ENCODE measurements at regions not wholly inside any gene's neighbourhood (a gene's known extent, or its start where the extent isn't known, plus 50 kb on each side); places are given as distances from the start of the nearest gene placed in this dataset.

DNA sequence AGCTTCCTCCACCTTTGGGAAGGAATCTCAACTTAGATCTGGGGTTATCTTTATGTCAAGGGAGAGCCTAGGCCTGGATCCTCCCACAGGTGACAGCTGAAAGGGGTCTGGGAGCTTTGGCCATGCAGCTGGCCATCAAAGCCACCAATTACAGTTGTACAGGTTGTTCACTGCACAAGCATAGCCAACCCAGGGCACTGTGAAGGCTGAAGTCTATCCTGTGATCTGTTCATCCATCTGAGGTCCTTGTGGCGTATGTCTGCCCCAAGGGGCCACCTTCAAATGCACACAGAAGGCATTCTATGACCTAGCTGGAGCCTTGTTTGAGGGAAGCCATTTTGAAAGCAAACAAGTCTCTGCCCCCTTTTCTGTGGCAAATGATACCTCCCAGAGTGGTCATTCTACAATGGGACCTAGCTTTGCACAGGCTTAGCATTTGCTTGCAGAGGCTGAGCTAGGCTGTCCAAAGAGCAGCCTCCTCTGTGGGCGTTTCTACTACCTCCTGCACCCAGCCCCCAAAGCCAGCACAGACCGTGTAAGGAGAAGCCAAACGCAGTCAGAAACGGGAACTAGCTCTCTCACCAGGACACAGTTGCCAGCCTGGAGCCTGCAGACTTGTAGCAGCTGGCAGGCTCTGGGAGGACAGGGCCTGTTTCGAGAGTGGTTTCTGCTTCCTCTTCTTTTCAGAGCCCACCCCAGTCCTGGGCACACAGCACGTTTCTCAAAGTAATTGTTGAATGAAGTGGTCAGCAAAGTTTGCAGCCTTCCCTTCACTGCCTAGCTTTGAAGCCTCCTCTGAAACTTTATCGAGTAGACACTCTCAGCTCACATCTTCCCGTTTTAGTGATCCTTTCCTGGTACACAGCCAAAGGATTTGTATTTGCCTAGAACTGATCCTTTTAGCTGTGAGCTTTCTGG is 157.3 kb upstream of the SMAD3 start:
- TF ChIP-seq, protein P1, sequence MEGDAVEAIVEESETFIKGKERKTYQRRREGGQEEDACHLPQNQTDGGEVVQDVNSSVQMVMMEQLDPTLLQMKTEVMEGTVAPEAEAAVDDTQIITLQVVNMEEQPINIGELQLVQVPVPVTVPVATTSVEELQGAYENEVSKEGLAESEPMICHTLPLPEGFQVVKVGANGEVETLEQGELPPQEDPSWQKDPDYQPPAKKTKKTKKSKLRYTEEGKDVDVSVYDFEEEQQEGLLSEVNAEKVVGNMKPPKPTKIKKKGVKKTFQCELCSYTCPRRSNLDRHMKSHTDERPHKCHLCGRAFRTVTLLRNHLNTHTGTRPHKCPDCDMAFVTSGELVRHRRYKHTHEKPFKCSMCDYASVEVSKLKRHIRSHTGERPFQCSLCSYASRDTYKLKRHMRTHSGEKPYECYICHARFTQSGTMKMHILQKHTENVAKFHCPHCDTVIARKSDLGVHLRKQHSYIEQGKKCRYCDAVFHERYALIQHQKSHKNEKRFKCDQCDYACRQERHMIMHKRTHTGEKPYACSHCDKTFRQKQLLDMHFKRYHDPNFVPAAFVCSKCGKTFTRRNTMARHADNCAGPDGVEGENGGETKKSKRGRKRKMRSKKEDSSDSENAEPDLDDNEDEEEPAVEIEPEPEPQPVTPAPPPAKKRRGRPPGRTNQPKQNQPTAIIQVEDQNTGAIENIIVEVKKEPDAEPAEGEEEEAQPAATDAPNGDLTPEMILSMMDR (IDR thresholded peaks at IDR 0.05; ENCODE audit: low read length): no peak
- TF ChIP-seq EZH2 (IDR thresholded peaks at IDR 0.05; ENCODE audit: borderline replicate concordance, low read length): no peak
- Histone ChIP-seq H3K4me1 (ENCODE audit: insufficient read depth, low read length, severe bottlenecking) (peaks cover 23% of the 10 kb centered on the region), H2AFZ (ENCODE audit: low read length) (no peak overlapping the region), H3K36me3 (ENCODE audit: insufficient read depth, low read length) (no peaks in the 10 kb centered on the region; the same call in 1 of the 2 replicates), H3K4me3 (ENCODE audit: low read depth, low read length, poor library complexity, severe bottlenecking) (no peak overlapping the region), H3F3A (ENCODE audit: insufficient read depth, low read length) (no peaks in the 10 kb centered on the region), H4K20me1 (ENCODE audit: insufficient read depth, low read length) (no peaks in the 10 kb centered on the region), H3K79me2 (ENCODE audit: insufficient read depth, low read length) (no peaks in the 10 kb centered on the region), H3K27me3 (ENCODE audit: insufficient read depth, low read length) (peaks cover 19% of the 10 kb centered on the region), H3K9ac (ENCODE audit: low read length) (no peak overlapping the region), H3K4me2 (ENCODE audit: low read length) (peak overlapping the region; percentile 27; the same call in 1 of the 2 replicates), H3K9me3 (ENCODE audit: low read length) (0 out of 2 replicates have a peak, but pooled peaks cover 4% of the 10 kb centered on the region), H3K27ac (ENCODE audit: low read depth, low read length, poor library complexity, severe bottlenecking) (no peak overlapping the region), H3K9me2 (ENCODE audit: low read depth, low read length) (no peaks in the 10 kb centered on the region)

GRCh38 chr15:66908744-66909095 is 156.7 kb upstream of the SMAD3 start:
- Histone ChIP-seq H3K79me2 (ENCODE audit: insufficient read depth, low read length) (no peaks in the 10 kb centered on the region), H2AFZ (ENCODE audit: low read length) (no peak overlapping the region), H3K27ac (ENCODE audit: low read depth, low read length, poor library complexity, severe bottlenecking) (no peak overlapping the region), H3K27me3 (ENCODE audit: insufficient read depth, low read length) (peaks cover 19% of the 10 kb centered on the region), H4K20me1 (ENCODE audit: insufficient read depth, low read length) (no peaks in the 10 kb centered on the region), H3K4me3 (ENCODE audit: low read depth, low read length, poor library complexity, severe bottlenecking) (no peak overlapping the region), H3K9ac (ENCODE audit: low read length) (no peak overlapping the region), H3K4me1 (ENCODE audit: insufficient read depth, low read length, severe bottlenecking) (peaks cover 23% of the 10 kb centered on the region), H3K9me2 (ENCODE audit: low read depth, low read length) (no peaks in the 10 kb centered on the region), H3K4me2 (ENCODE audit: low read length) (no peak overlapping the region), H3K36me3 (ENCODE audit: insufficient read depth, low read length) (no peaks in the 10 kb centered on the region; the same call in 1 of the 2 replicates), H3F3A (ENCODE audit: insufficient read depth, low read length) (no peaks in the 10 kb centered on the region), H3K9me3 (ENCODE audit: low read length) (0 out of 2 replicates have a peak, but pooled peaks cover 4% of the 10 kb centered on the region)
- no peak for TF ChIP-seq EZH2 (IDR thresholded peaks at IDR 0.05; ENCODE audit: borderline replicate concordance, low read length)
- TF ChIP-seq, protein P1 (IDR thresholded peaks at IDR 0.05; ENCODE audit: low read length): no peak

DNA sequence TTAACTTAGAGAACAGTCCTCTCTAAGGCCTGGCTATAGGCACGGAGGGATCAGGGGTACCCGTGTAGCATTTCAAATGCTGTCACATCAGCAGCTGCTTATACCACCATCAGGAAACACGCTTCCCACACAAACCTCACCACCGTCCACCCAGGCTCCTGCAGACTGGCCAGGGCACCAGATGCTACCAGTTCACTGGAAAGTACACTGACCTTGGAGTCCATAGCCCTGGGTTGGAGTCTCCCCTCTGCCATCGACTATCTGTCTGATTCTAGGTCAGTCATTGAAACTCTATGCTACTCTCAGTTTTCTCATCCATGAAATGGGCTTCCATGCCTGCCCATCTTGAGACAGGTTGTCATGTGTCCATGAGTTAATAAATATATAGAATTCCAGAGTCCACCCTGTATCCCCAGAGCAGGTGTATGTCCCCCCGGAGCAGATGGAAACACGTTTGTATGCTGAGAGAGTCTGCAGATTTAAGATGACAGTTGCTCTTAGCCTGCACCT is 156.0 kb upstream of the SMAD3 start:
- no peak for TF ChIP-seq EZH2 (IDR thresholded peaks at IDR 0.05; ENCODE audit: borderline replicate concordance, low read length)
- TF ChIP-seq, protein P1 (IDR thresholded peaks at IDR 0.05; ENCODE audit: low read length): no peak
- Histone ChIP-seq H3K4me2 (ENCODE audit: low read length) (no peak overlapping the region), H3K9ac (ENCODE audit: low read length) (no peak overlapping the region), H3K4me3 (ENCODE audit: low read depth, low read length, poor library complexity, severe bottlenecking) (no peak overlapping the region), H3K9me2 (ENCODE audit: low read depth, low read length) (no peaks in the 10 kb centered on the region), H2AFZ (ENCODE audit: low read length) (no peak overlapping the region), H3K27ac (ENCODE audit: low read depth, low read length, poor library complexity, severe bottlenecking) (no peak overlapping the region), H3F3A (ENCODE audit: insufficient read depth, low read length) (no peaks in the 10 kb centered on the region), H3K36me3 (ENCODE audit: insufficient read depth, low read length) (no peaks in the 10 kb centered on the region; the same call in 1 of the 2 replicates), H3K79me2 (ENCODE audit: insufficient read depth, low read length) (no peaks in the 10 kb centered on the region), H3K9me3 (ENCODE audit: low read length) (0 out of 2 replicates have a peak, but pooled peaks cover 4% of the 10 kb centered on the region), H3K27me3 (ENCODE audit: insufficient read depth, low read length) (peaks cover 19% of the 10 kb centered on the region), H4K20me1 (ENCODE audit: insufficient read depth, low read length) (no peaks in the 10 kb centered on the region), H3K4me1 (ENCODE audit: insufficient read depth, low read length, severe bottlenecking) (peaks cover 23% of the 10 kb centered on the region)
